SK-N-SH (cell line): ENCODE measurements at regions not wholly inside any gene's neighbourhood (a gene's known extent, or its start where the extent isn't known, plus 50 kb on each side); places are given as distances from the start of the nearest gene placed in this dataset.

Source experiments
- CTCF ChIA-PET: fragments of 300-600, 350-600 bp; formaldehyde crosslinking; extraction: SDS; loops from one replicate; lab custom pipeline; 2021; lab: Yijun Ruan, JAX
- POLR2A ChIA-PET: fragments of 350-600 bp; sonication (Branson Sonifier 250); formaldehyde crosslinking; extraction: SDS; loops from one replicate; lab custom pipeline; 2020; ENCODE audit warnings: antibody characterized with exemption, inconsistent platforms; lab: Yijun Ruan, JAX
- DNase-seq: peaks from one replicate; pipeline ENCODE4 v3.0.0; 2012
- H2AFZ ChIP-seq: fragments of 200-600 bp; sonication (generic); 2 replicates; pipeline ENCODE4 v1.8.1; 2016; ENCODE audit warnings: antibody characterized with exemption, mild to moderate bottlenecking, low read depth
- H3F3A ChIP-seq: fragments of 200-600 bp; sonication (generic); replicated peaks from 2 replicates; pipeline ENCODE3; 2016; ENCODE audit warnings: antibody characterized with exemption, mild to moderate bottlenecking; ENCODE audit not compliant: insufficient read depth
- H3K27ac ChIP-seq, 2 experiments: fragments of 200-500 bp in 1 of 2; fragments of 200-600 bp in 1 of 2; sonication (Bioruptor generic) in 1 of 2; sonication (generic), shearing (Covaris generic) in 1 of 2; 2 replicates each; pipeline versions ENCODE4 v1.5.1 to v1.6.1; 2014 to 2016; ENCODE audit warnings: low read depth in 2 of 2, inconsistent platforms in 1 of 2, low read length in 1 of 2, mild to moderate bottlenecking in 1 of 2, mixed read lengths in 1 of 2
- H3K27me3 ChIP-seq: fragments of 200-600 bp; sonication (generic), shearing (Covaris generic); 2 replicates; pipeline ENCODE4 v1.6.1; 2016; ENCODE audit warnings: mixed run types; ENCODE audit not compliant: insufficient read depth
- H3K36me3 ChIP-seq, 2 experiments: fragments of 200-500 bp in 1 of 2; fragments of 200-600 bp in 1 of 2; sonication (Bioruptor generic) in 1 of 2; sonication (generic) in 1 of 2; replicated peaks in 1 of 2; 2 replicates each; pipeline versions ENCODE3 to v1.5.1; 2014 to 2016; ENCODE audit warnings: low read length in 1 of 2, mild to moderate bottlenecking in 1 of 2; ENCODE audit not compliant: insufficient read depth in 2 of 2, control insufficient read depth in 1 of 2
- H3K4me1 ChIP-seq, 2 experiments: fragments of 200-500 bp in 1 of 2; fragments of 200-600 bp in 1 of 2; sonication (Bioruptor generic) in 1 of 2; sonication (generic), shearing (Covaris generic) in 1 of 2; 2 replicates each; pipeline versions ENCODE4 v1.5.1 to v1.6.1; 2014 to 2016; ENCODE audit warnings: low read depth in 1 of 2, low read length in 1 of 2, mixed run types in 1 of 2; ENCODE audit not compliant: insufficient read depth in 2 of 2, control insufficient read depth in 1 of 2
- H3K4me2 ChIP-seq: fragments of 200-600 bp; sonication (generic), shearing (Covaris generic); 2 replicates; pipeline ENCODE4 v1.6.1; 2017; ENCODE audit warnings: mixed run types
- H3K4me3 ChIP-seq, 2 experiments: fragments of 200-500 bp in 1 of 2; fragments of 200-600 bp in 1 of 2; sonication (Bioruptor generic) in 1 of 2; sonication (generic), shearing (Covaris generic) in 1 of 2; 2 replicates each; pipeline versions ENCODE4 v1.5.1 to v1.8.1; 2014 to 2016; ENCODE audit warnings: low read depth in 2 of 2, inconsistent platforms in 1 of 2, low read length in 1 of 2, mild to moderate bottlenecking in 1 of 2, mixed read lengths in 1 of 2, moderate library complexity in 1 of 2
- H3K79me2 ChIP-seq: fragments of 200-600 bp; sonication (generic); 2 replicates; pipeline ENCODE4 v1.8.1; 2017; ENCODE audit warnings: mild to moderate bottlenecking; ENCODE audit not compliant: insufficient read depth
- H3K9ac ChIP-seq: fragments of 200-600 bp; sonication (generic); 2 replicates; pipeline ENCODE4 v1.6.1; 2017; ENCODE audit warnings: mixed run types
- H3K9me2 ChIP-seq: fragments of 200-600 bp; sonication (generic); 2 replicates; pipeline ENCODE4 v1.6.1; 2017; ENCODE audit warnings: mixed run types
- H3K9me3 ChIP-seq: fragments of 200-600 bp; sonication (generic); 2 replicates; pipeline ENCODE4 v1.6.1; 2017; ENCODE audit warnings: mixed run types, mild to moderate bottlenecking, moderate library complexity
- H4K20me1 ChIP-seq: fragments of 200-600 bp; sonication (generic); 2 replicates; pipeline ENCODE4 v1.6.1; 2017; ENCODE audit warnings: mild to moderate bottlenecking, mixed run types; ENCODE audit not compliant: insufficient read depth
- CHD2 ChIP-seq: fragments of 150-350 bp; IDR thresholded peaks from 2 replicates; pipeline ENCODE4 v1.6.1; 2018; ENCODE audit warnings: low read length; ENCODE audit not compliant: partially characterized antibody
- JUND ChIP-seq: IDR thresholded peaks from 2 replicates; pipeline ENCODE4 v1.4.0; 2012
- MAX ChIP-seq: IDR thresholded peaks from 2 replicates; pipeline ENCODE4 v1.4.0; 2012; ENCODE audit warnings: low read depth
- NFIC ChIP-seq: IDR thresholded peaks from 2 replicates; pipeline ENCODE4 v1.4.0; 2012; ENCODE audit warnings: borderline replicate concordance
- RCOR1 ChIP-seq: fragments of 150-350 bp; IDR thresholded peaks from 2 replicates; pipeline ENCODE4 v1.6.1; 2017; ENCODE audit warnings: antibody characterized with exemption, low read length
- RFX5 ChIP-seq: IDR thresholded peaks from 2 replicates; pipeline ENCODE4 v1.6.1; 2012; ENCODE audit warnings: mild to moderate bottlenecking, improper control_type of control experiment, low read length
- TCF12 ChIP-seq: IDR thresholded peaks from 2 replicates; pipeline ENCODE4 v1.4.0; 2012
- TEAD4 ChIP-seq: IDR thresholded peaks from 2 replicates; pipeline ENCODE4 v1.4.0; 2012; ENCODE audit warnings: mild to moderate bottlenecking, borderline replicate concordance; ENCODE audit not compliant: insufficient read depth
- USF2 ChIP-seq: fragments of 150-350 bp; IDR thresholded peaks from 2 replicates; pipeline ENCODE4 v1.6.1; 2017; ENCODE audit warnings: antibody characterized with exemption, low read length, low read depth, borderline replicate concordance
- YY1 ChIP-seq: IDR thresholded peaks from 2 replicates; pipeline ENCODE4 v1.4.0; 2012; ENCODE audit warnings: low read depth, mild to moderate bottlenecking
- ZBTB33 ChIP-seq: IDR thresholded peaks from 2 replicates; pipeline ENCODE4 v1.4.0; 2012; ENCODE audit warnings: low read depth, borderline replicate concordance
- WGBS: methylation state at CpG from one replicate; pipeline ENCODE4 v1.1.6; 2017; ENCODE audit warnings: low lambda C conversion rate; 5-methylcytosine and 5-hydroxymethylcytosine counted together
- TF ChIP-seq, protein P1 (sequence below): IDR thresholded peaks from 2 replicates; pipeline ENCODE4 v1.6.1; 2012; ENCODE audit warnings: mild to moderate bottlenecking, low read depth, low read length, moderate library complexity

DNA sequence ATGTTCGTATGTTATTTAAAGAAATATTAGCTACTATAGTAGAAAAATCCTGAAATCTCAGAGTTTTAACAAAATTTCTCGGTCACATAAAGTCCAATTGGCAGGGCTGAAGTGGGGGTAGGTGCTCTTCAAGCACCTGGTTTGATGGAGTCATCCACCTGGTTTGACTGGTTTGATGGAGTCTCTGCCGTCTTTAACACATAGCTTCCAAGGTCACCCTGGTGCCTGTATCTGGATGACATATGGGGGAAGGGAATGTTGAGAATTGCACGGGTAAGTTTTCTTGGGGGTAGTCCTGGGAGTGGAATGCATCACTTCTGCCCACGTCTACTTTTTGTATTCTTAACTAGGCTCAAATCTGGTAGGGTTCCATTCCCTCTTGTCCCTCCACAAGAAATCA is 351.2 kb downstream of the SH3GL2 start:
- 0% methylated on average over 5 of the region's 5 CpGs for WGBS
- no peaks in the 10 kb centered on the region for H3K4me1 ChIP-seq
- H3K9ac ChIP-seq: no peak overlapping the region
- H3K36me3 ChIP-seq: no peaks in the 10 kb centered on the region
- H3K9me3 ChIP-seq: no peaks in the 10 kb centered on the region
- no peak for DNase-seq
- no peak for TF ChIP-seq YY1
- no peak for TF ChIP-seq NFIC
- TF ChIP-seq USF2: no peak
- no peak for TF ChIP-seq RFX5
- TF ChIP-seq, protein P1, sequence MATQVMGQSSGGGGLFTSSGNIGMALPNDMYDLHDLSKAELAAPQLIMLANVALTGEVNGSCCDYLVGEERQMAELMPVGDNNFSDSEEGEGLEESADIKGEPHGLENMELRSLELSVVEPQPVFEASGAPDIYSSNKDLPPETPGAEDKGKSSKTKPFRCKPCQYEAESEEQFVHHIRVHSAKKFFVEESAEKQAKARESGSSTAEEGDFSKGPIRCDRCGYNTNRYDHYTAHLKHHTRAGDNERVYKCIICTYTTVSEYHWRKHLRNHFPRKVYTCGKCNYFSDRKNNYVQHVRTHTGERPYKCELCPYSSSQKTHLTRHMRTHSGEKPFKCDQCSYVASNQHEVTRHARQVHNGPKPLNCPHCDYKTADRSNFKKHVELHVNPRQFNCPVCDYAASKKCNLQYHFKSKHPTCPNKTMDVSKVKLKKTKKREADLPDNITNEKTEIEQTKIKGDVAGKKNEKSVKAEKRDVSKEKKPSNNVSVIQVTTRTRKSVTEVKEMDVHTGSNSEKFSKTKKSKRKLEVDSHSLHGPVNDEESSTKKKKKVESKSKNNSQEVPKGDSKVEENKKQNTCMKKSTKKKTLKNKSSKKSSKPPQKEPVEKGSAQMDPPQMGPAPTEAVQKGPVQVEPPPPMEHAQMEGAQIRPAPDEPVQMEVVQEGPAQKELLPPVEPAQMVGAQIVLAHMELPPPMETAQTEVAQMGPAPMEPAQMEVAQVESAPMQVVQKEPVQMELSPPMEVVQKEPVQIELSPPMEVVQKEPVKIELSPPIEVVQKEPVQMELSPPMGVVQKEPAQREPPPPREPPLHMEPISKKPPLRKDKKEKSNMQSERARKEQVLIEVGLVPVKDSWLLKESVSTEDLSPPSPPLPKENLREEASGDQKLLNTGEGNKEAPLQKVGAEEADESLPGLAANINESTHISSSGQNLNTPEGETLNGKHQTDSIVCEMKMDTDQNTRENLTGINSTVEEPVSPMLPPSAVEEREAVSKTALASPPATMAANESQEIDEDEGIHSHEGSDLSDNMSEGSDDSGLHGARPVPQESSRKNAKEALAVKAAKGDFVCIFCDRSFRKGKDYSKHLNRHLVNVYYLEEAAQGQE: no peak
- TF ChIP-seq CHD2: no peak
- TF ChIP-seq ZBTB33: no peak
- TF ChIP-seq RCOR1: no peak
- TF ChIP-seq TCF12: no peak
- no peak for TF ChIP-seq MAX
- TF ChIP-seq TEAD4: no peak
- TF ChIP-seq JUND: no peak
- no peaks in the 10 kb centered on the region for H4K20me1 ChIP-seq
- ChIA-PET POLR2A (no interaction called here), CTCF (no interaction called here)
- H3K27me3 ChIP-seq: peaks cover 19% of the 10 kb centered on the region; the same call in 1 of the 2 replicates
- H3F3A ChIP-seq: no peaks in the 10 kb centered on the region
- no peak overlapping the region for H2AFZ ChIP-seq
- H3K27ac ChIP-seq: no peak overlapping the region
- H3K9me2 ChIP-seq: no peaks in the 10 kb centered on the region
- H3K79me2 ChIP-seq: no peaks in the 10 kb centered on the region
- no peak overlapping the region for H3K4me3 ChIP-seq
- H3K4me2 ChIP-seq: no peak overlapping the region
